ENCODE measurements at regions not wholly inside any gene's neighbourhood (a gene's known extent, or its start where the extent isn't known, plus 50 kb on each side); places are given as distances from the start of the nearest gene placed in this dataset.

DNA sequence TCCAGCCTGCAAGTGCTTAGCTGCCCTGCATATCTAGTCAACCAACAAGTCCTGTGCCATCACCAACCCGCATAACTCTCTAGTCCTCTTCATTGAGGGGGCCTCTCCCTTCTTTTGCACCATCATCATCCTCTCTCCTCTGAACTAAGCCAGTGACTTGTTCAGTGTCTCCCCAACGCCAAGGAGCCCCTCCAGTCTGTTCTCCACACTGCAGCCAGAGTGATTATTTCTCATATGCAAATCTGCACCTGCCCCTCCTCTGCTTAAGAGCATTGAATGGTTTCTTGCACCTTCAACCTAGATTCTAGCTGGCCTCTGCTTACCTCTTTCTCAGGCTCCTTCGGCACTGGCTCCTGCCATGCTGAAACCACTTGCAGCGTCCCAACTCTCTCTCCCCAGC lies 141.8 kb downstream of the FAM161A start:
- TF ChIP-seq CTCF (IDR thresholded peaks at IDR 0.05; ENCODE audit: insufficient read depth, low read length, poor library complexity, severe bottlenecking): no peak
- H3K27me3 ChIP-seq (ENCODE audit: control insufficient read depth, insufficient read depth, low read length): no peaks in the 10 kb centered on the region

GRCh38 chr2:61710711-61711110 lies 143.1 kb downstream of the FAM161A start:
- no peak for DNase-seq (ENCODE audit: low read depth)
- no peak overlapping the region for H3K4me3 ChIP-seq (ENCODE audit: low read depth, low read length)
- no peak for TF ChIP-seq CTCF (IDR thresholded peaks at IDR 0.05; ENCODE audit: insufficient read depth, low read length, poor library complexity, severe bottlenecking)

More for the DNA sequence above, 141.8 kb downstream of the FAM161A start:
- DNase-seq (ENCODE audit: low read depth): no peak
- no peak overlapping the region for H3K4me3 ChIP-seq (ENCODE audit: low read depth, low read length)
- no peaks in the 10 kb centered on the region for H3K36me3 ChIP-seq (ENCODE audit: control insufficient read depth, insufficient read depth, low read length)

DNA sequence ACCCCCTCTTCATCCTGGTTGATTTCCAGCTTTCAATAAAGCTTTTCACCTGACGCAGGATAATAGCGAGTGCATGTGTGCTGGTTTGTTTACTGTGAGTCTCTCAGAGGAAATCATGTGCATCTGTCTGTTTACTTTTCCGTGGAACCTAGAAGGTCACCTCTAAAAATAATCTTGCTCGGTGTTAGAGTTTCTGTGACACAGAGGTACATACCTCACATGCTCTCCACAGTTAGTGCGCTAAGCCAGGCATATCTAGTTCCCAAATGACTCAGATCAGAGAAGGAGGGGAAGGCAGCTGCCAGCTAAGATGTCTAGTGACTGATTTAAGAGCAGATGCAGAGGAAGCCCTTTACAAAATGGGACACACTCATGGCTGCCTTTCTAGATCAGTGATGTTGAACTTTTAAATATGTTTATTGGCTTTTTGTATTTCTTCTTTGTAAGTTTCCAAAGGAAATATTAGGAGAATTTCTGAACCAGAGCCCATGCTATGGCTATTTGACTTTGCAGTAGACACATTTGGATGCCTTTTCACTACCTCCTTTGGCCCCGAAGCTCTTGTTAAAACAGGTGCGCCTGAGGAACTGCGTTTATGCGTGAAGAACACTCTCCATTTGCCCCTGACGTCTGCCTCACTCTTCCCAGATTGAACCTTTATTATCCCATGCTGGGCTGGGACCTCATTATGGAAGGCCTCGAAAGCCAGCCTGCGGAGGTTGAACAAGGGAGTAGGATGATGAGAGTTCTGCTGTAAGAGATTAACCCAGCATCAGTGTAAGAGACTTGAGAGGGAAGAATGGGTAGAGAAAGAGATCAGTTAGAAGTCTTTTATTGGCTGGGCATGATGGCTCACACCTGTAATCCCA lies 145.6 kb downstream of the FAM161A start:
- Histone ChIP-seq H3K4me3 (ENCODE audit: low read depth, low read length) (no peak overlapping the region), H3K36me3 (ENCODE audit: control insufficient read depth, insufficient read depth, low read length) (no peaks in the 10 kb centered on the region)
- peak; percentile 69 for DNase-seq (ENCODE audit: low read depth)

More at GRCh38 chr2:61710711-61711110, 143.1 kb downstream of the FAM161A start:
- no peaks in the 10 kb centered on the region for H3K36me3 ChIP-seq (ENCODE audit: control insufficient read depth, insufficient read depth, low read length)
- H3K27me3 ChIP-seq (ENCODE audit: control insufficient read depth, insufficient read depth, low read length): no peaks in the 10 kb centered on the region

DNA sequence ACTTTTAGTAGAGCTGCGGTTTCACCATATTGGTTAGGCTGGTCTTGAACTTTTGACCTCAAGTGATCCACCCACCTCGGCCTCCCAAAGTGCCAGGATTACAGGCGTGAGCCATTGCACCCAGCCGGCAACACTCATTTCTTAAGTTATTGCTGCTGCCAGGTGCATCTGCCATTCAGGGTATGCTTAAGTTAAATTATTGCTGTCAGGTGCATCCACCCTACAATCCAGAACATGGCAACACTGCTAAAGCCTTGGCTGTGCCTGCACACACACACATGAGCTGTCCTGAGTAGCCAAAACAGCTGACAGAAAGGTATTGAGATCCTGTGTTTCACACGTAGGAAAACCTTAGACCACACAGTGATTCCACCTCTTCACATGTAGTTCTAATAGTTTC lies 148.2 kb downstream of the FAM161A start:
- Histone ChIP-seq H3K27me3 (ENCODE audit: control insufficient read depth, insufficient read depth, low read length) (no peaks in the 10 kb centered on the region), H3K4me3 (ENCODE audit: low read depth, low read length) (no peak overlapping the region), H3K36me3 (ENCODE audit: control insufficient read depth, insufficient read depth, low read length) (no peaks in the 10 kb centered on the region)
- TF ChIP-seq CTCF (IDR thresholded peaks at IDR 0.05; ENCODE audit: insufficient read depth, low read length, poor library complexity, severe bottlenecking): no peak
- DNase-seq (ENCODE audit: low read depth): no peak

More for the DNA sequence above, 145.6 kb downstream of the FAM161A start:
- no peaks in the 10 kb centered on the region for H3K27me3 ChIP-seq (ENCODE audit: control insufficient read depth, insufficient read depth, low read length)
- TF ChIP-seq CTCF (IDR thresholded peaks at IDR 0.05; ENCODE audit: insufficient read depth, low read length, poor library complexity, severe bottlenecking): no peak

DNA sequence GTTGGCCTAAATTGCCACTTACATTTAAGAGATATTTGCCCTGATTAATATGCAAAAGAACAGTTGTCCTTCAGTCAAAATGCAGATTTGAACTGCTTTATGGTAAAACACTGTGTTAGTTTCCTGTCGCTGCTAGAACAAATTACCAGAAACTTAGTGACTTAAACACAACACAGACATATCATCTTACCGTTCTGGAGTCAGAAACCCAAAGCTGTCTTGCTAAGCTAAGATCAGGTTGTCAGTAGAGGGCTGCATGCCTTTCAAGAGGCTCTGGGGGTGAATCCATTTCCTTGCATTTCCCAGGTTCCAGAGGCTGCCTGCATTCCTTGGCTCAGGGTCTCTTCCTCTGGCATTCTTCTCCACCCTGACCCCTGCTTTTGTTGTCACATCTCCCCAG lies 149.5 kb downstream of the FAM161A start:
- Histone ChIP-seq H3K27me3 (ENCODE audit: control insufficient read depth, insufficient read depth, low read length) (no peaks in the 10 kb centered on the region), H3K36me3 (ENCODE audit: control insufficient read depth, insufficient read depth, low read length) (no peaks in the 10 kb centered on the region), H3K4me3 (ENCODE audit: low read depth, low read length) (no peak overlapping the region)
- no peak for TF ChIP-seq CTCF (IDR thresholded peaks at IDR 0.05; ENCODE audit: insufficient read depth, low read length, poor library complexity, severe bottlenecking)
- DNase-seq (ENCODE audit: low read depth): no peak

GRCh38 chr2:61702088-61702467 lies 151.8 kb downstream of the FAM161A start:
- TF ChIP-seq CTCF (IDR thresholded peaks at IDR 0.05; ENCODE audit: insufficient read depth, low read length, poor library complexity, severe bottlenecking): no peak
- no peak for DNase-seq (ENCODE audit: low read depth)
- H3K4me3 ChIP-seq (ENCODE audit: low read depth, low read length): no peak overlapping the region
- H3K36me3 ChIP-seq (ENCODE audit: control insufficient read depth, insufficient read depth, low read length): no peaks in the 10 kb centered on the region
- no peaks in the 10 kb centered on the region for H3K27me3 ChIP-seq (ENCODE audit: control insufficient read depth, insufficient read depth, low read length)

All from kidney epithelial cell (primary cell).